Trophoblast cell (in vitro differentiated cells and primary cell): ENCODE measurements at regions not wholly inside any gene's neighbourhood (a gene's known extent, or its start where the extent isn't known, plus 50 kb on each side); places are given as distances from the start of the nearest gene placed in this dataset.

Experiments
- DNase-seq, 2 donors: peaks; one replicate each; pipeline ENCODE4 v3.0.0-alpha.2; 2016
- H2AFZ ChIP-seq: 2 replicates; pipeline ENCODE4 v1.6.1; 2013; ENCODE audit warnings: low read length, moderate library complexity, mild to moderate bottlenecking; ENCODE audit not compliant: insufficient read depth, poor library complexity
- H2AK5ac ChIP-seq: 2 replicates; pipeline ENCODE4 v1.6.1; 2013; ENCODE audit warnings: mild to moderate bottlenecking, low read length
- H2BK120ac ChIP-seq: 2 replicates; pipeline ENCODE4 v1.6.1; 2013; ENCODE audit warnings: low read length, mild to moderate bottlenecking, moderate library complexity; ENCODE audit not compliant: insufficient read depth, poor library complexity
- H2BK12ac ChIP-seq: 2 replicates; pipeline ENCODE4 v1.6.1; 2013; ENCODE audit warnings: mild to moderate bottlenecking, low read length, moderate library complexity
- H2BK5ac ChIP-seq: 2 replicates; pipeline ENCODE4 v1.6.1; 2013; ENCODE audit warnings: low read length, low read depth, moderate library complexity, mild to moderate bottlenecking; ENCODE audit not compliant: poor library complexity
- H3K14ac ChIP-seq: 2 replicates; pipeline ENCODE4 v1.6.1; 2013; ENCODE audit warnings: mild to moderate bottlenecking, low read length
- H3K18ac ChIP-seq: 2 replicates; pipeline ENCODE4 v1.6.1; 2013; ENCODE audit warnings: mild to moderate bottlenecking, low read length
- H3K23ac ChIP-seq: 2 replicates; pipeline ENCODE4 v1.6.1; 2013; ENCODE audit warnings: low read length
- H3K27ac ChIP-seq: 2 replicates; pipeline ENCODE4 v1.5.1; 2013; ENCODE audit warnings: low read depth, mild to moderate bottlenecking, inconsistent platforms, low read length, moderate library complexity
- H3K27me3 ChIP-seq: 2 replicates; pipeline ENCODE4 v1.6.1; 2013; ENCODE audit warnings: inconsistent platforms, mild to moderate bottlenecking, low read length, moderate library complexity; ENCODE audit not compliant: insufficient read depth
- H3K36me3 ChIP-seq, 2 experiments: 1 replicate in 1 of 2; 2 replicates in 1 of 2; pipeline ENCODE4 v1.6.1; 2013; ENCODE audit warnings: low read length in 2 of 2, mild to moderate bottlenecking in 2 of 2, moderate library complexity in 1 of 2; ENCODE audit not compliant: insufficient read depth in 2 of 2, control insufficient read depth in 1 of 2
- H3K4ac ChIP-seq: 2 replicates; pipeline ENCODE4 v1.6.1; 2013; ENCODE audit warnings: low read depth, mild to moderate bottlenecking, low read length, moderate library complexity
- H3K4me1 ChIP-seq, 2 experiments: 1 replicate in 1 of 2; 2 replicates in 1 of 2; pipeline ENCODE4 v1.6.1; 2013; ENCODE audit warnings: low read length in 2 of 2, mild to moderate bottlenecking in 2 of 2, moderate library complexity in 1 of 2; ENCODE audit not compliant: insufficient read depth in 2 of 2, control insufficient read depth in 1 of 2
- H3K4me2 ChIP-seq: 2 replicates; pipeline ENCODE4 v1.6.1; 2013; ENCODE audit warnings: inconsistent platforms, mild to moderate bottlenecking, low read length, moderate library complexity
- H3K4me3 ChIP-seq: 2 replicates; pipeline ENCODE4 v1.5.1; 2013; ENCODE audit warnings: mild to moderate bottlenecking, low read depth, low read length, inconsistent platforms
- H3K79me1 ChIP-seq: one replicate; pipeline ENCODE4 v1.6.1; 2013; ENCODE audit warnings: low read length
- H3K79me2 ChIP-seq: 2 replicates; pipeline ENCODE4 v1.6.1; 2013; ENCODE audit warnings: low read length, mild to moderate bottlenecking; ENCODE audit not compliant: control insufficient read depth, insufficient read depth, poor library complexity
- H3K9ac ChIP-seq: 2 replicates; pipeline ENCODE4 v1.6.1; 2013; ENCODE audit warnings: mild to moderate bottlenecking, low read length
- H3K9me3 ChIP-seq: 2 replicates; pipeline ENCODE4 v1.6.1; 2013; ENCODE audit warnings: low read depth, mild to moderate bottlenecking, control low read depth, inconsistent platforms, low read length; ENCODE audit not compliant: insufficient read depth
- H4K12ac ChIP-seq: 2 replicates; pipeline ENCODE4 v1.6.1; 2013; ENCODE audit warnings: low read depth, mild to moderate bottlenecking, low read length, moderate library complexity
- H4K8ac ChIP-seq: 2 replicates; pipeline ENCODE4 v1.6.1; 2013; ENCODE audit warnings: low read depth, mild to moderate bottlenecking, low read length, moderate library complexity
- H4K91ac ChIP-seq: one replicate; pipeline ENCODE4 v1.6.1; 2013; ENCODE audit warnings: low read depth, mild to moderate bottlenecking, low read length, moderate library complexity
- WGBS: extraction: QIAGEN DNeasy Blood & Tissue Kit; methylation state at CpG from one replicate; pipeline ENCODE4 v1.1.7; 2013; ENCODE audit warnings: missing lambda C conversion rate; ENCODE audit not compliant: insufficient read length, insufficient coverage; ENCODE audit errors: extremely low coverage; 5-methylcytosine and 5-hydroxymethylcytosine counted together

- no peaks in the 10 kb centered on the region for H3K79me2 ChIP-seq
- H3K4me1 ChIP-seq = peaks cover 0 to 3% of the 10 kb centered on the region in 2 experiments
- H2BK12ac ChIP-seq = no peak overlapping the region
- no peak overlapping the region for H4K8ac ChIP-seq
- no peak for DNase-seq
- H4K12ac ChIP-seq = no peak overlapping the region
- H2AFZ ChIP-seq = no peak overlapping the region
- no CpG with 5 or more reads among the region's 3 CpGs for WGBS
- no peak overlapping the region for H3K18ac ChIP-seq
- no peak overlapping the region for H3K9ac ChIP-seq
- no peaks in the 10 kb centered on the region for H3K79me1 ChIP-seq
- H2BK5ac ChIP-seq = no peak overlapping the region
- H2BK120ac ChIP-seq = no peak overlapping the region
- H3K27me3 ChIP-seq = no peaks in the 10 kb centered on the region
- H3K23ac ChIP-seq = no peak overlapping the region
- H3K14ac ChIP-seq = no peak overlapping the region
- H3K4me2 ChIP-seq = no peak overlapping the region
- H3K27ac ChIP-seq = no peak overlapping the region
- H3K4me3 ChIP-seq = no peak overlapping the region
- no peak overlapping the region for H2AK5ac ChIP-seq
- no peak overlapping the region for H4K91ac ChIP-seq
- H3K9me3 ChIP-seq = no peaks in the 10 kb centered on the region
- H3K36me3 ChIP-seq = no peaks in the 10 kb centered on the region
- no peak overlapping the region for H3K4ac ChIP-seq
These were observed 158.8 kb downstream of the SCP2D1 start for GRCh38 chr20:18972251-18972876.

DNA sequence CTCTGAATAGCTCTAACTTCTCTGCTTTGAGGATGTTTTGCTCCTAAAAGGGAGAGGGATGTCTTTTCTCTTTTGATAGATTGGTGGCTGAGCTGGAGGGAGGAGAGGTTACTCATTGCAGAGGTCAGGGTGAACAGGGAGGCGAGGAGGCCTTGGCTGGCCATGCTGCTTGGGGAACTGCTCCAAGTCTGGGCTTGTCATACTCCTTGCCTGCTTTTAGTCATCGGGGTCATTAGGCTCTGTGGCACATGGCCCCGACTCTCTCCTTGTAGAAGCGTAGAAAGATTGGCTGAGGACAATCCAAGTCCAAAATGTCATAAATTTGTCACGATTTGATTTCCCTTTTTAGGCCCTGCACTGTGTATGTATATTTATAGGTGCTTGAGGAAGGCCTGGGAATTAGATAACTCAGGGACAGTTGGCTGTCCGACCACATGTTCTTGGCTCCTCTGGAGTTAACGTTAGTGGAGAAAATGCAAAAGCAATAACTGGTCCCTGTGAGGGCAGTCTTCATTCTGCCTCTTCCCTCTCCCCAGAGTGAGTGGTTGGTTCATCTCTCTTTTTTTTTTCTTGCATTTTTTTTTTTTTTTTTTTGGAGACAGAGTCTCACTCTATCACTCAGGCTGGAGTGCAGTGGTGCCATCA lies 160.1 kb downstream of the SCP2D1 start:
- Histone ChIP-seq H3K4ac (no peak overlapping the region), H3K9me3 (no peaks in the 10 kb centered on the region), H3K4me2 (no peak overlapping the region), H3K4me3 (no peak overlapping the region), H3K9ac (no peak overlapping the region), H3K27ac (no peak overlapping the region), H3K79me1 (no peaks in the 10 kb centered on the region), H2BK5ac (no peak overlapping the region), H3K4me1 (peaks cover 0 to 3% of the 10 kb centered on the region in 2 experiments), H3K14ac (no peak overlapping the region), H3K18ac (no peak overlapping the region), H3K36me3 (no peaks in the 10 kb centered on the region), H2BK12ac (no peak overlapping the region), H4K91ac (no peak overlapping the region), H2BK120ac (no peak overlapping the region), H3K23ac (no peak overlapping the region), H2AFZ (no peak overlapping the region), H3K79me2 (no peaks in the 10 kb centered on the region), H2AK5ac (no peak overlapping the region), H3K27me3 (no peaks in the 10 kb centered on the region), H4K8ac (no peak overlapping the region), H4K12ac (no peak overlapping the region)
- DNase-seq = no peak
- WGBS = no CpG with 5 or more reads among the region's 7 CpGs

DNA sequence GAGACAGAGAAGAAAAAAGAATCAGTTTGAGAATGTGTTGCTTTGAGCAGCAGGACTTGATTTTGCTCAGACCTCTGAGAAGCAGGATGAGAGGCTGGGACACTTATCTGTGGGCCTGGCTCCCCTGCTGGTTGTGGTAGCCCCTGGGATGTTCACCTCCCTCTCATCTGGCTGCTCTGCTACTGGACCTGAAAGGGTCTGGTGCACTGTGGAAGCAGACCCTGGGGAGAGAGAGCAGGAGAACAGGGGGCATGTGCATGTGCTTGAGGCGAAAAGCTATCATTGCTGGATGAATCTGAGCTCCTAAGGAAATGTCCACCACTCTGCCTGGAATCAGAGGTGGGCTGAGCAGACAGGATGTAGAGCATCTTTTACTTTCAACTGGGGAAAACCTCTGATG lies 161.1 kb downstream of the SCP2D1 start:
- H3K4me1 ChIP-seq = peaks cover 0 to 3% of the 10 kb centered on the region in 2 experiments
- H2BK5ac ChIP-seq = no peak overlapping the region
- no peak overlapping the region for H4K8ac ChIP-seq
- no peak overlapping the region for H3K27ac ChIP-seq
- H3K4me3 ChIP-seq = no peak overlapping the region
- no peak overlapping the region for H3K4me2 ChIP-seq
- no peak overlapping the region for H3K23ac ChIP-seq
- no peak overlapping the region for H2BK12ac ChIP-seq
- no peak overlapping the region for H3K18ac ChIP-seq
- H4K12ac ChIP-seq = no peak overlapping the region
- no peak overlapping the region for H3K4ac ChIP-seq
- no peak overlapping the region for H2AK5ac ChIP-seq
- H2BK120ac ChIP-seq = no peak overlapping the region
- H3K27me3 ChIP-seq = no peaks in the 10 kb centered on the region
- DNase-seq = no peak
- H3K14ac ChIP-seq = no peak overlapping the region
- H4K91ac ChIP-seq = no peak overlapping the region
- no peaks in the 10 kb centered on the region for H3K79me2 ChIP-seq
- WGBS = no CpG with 5 or more reads among the region's 1 CpG
- H2AFZ ChIP-seq = no peak overlapping the region
- no peak overlapping the region for H3K9ac ChIP-seq
- H3K9me3 ChIP-seq = no peaks in the 10 kb centered on the region
- H3K79me1 ChIP-seq = no peaks in the 10 kb centered on the region
- H3K36me3 ChIP-seq = no peaks in the 10 kb centered on the region

- no peak overlapping the region for H3K14ac ChIP-seq
- H2BK12ac ChIP-seq = no peak overlapping the region
- no peak for DNase-seq
- no peak overlapping the region for H2AFZ ChIP-seq
- H3K4me1 ChIP-seq = no peaks in the 10 kb centered on the region
- no peak overlapping the region for H4K12ac ChIP-seq
- H3K79me1 ChIP-seq = no peaks in the 10 kb centered on the region
- no peak overlapping the region for H2BK120ac ChIP-seq
- H3K79me2 ChIP-seq = no peaks in the 10 kb centered on the region
- H4K91ac ChIP-seq = no peak overlapping the region
- H3K27ac ChIP-seq = no peak overlapping the region
- H3K9ac ChIP-seq = no peak overlapping the region
- H3K9me3 ChIP-seq = peaks cover 3% of the 10 kb centered on the region
- no peak overlapping the region for H2AK5ac ChIP-seq
- H4K8ac ChIP-seq = no peak overlapping the region
- no peaks in the 10 kb centered on the region for H3K36me3 ChIP-seq
- no peak overlapping the region for H3K4me2 ChIP-seq
- H3K18ac ChIP-seq = no peak overlapping the region
- H3K4ac ChIP-seq = no peak overlapping the region
- no peak overlapping the region for H3K4me3 ChIP-seq
- no CpG with 5 or more reads among the region's 2 CpGs for WGBS
- no peak overlapping the region for H2BK5ac ChIP-seq
- no peaks in the 10 kb centered on the region for H3K27me3 ChIP-seq
- no peak overlapping the region for H3K23ac ChIP-seq
These were observed 163.9 kb downstream of the SCP2D1 start for GRCh38 chr20:18977441-18977840.
